T-helper 1 cell treated with Interleukin-12 subunit alpha and Interleukin-12 subunit beta and Interleukin-4 antibody, amounts not matched to agents 30 μg/mL and 1 μg/mL, for 36 hours (primary cell): ENCODE measurements at regions not wholly inside any gene's neighbourhood (a gene's known extent, or its start where the extent isn't known, plus 50 kb on each side); places are given as distances from the start of the nearest gene placed in this dataset.
A peak's percentile ranks its signal among the peaks of the same experiment; 100 is the strongest.

ENCODE experiments used
- H3K27ac Mint-ChIP-seq: one replicate; pipeline ENCODE4 v1.8.0; 2021; ENCODE audit warnings: mild to moderate bottlenecking, mixed read lengths
- H3K27me3 Mint-ChIP-seq: one replicate; pipeline ENCODE4 v1.8.0; 2021; ENCODE audit warnings: low read depth, mixed read lengths
- H3K36me3 Mint-ChIP-seq: one replicate; pipeline ENCODE4 v1.8.0; 2021; ENCODE audit warnings: low read depth, mixed read lengths
- H3K4me1 Mint-ChIP-seq: one replicate; pipeline ENCODE4 v1.8.0; 2021; ENCODE audit warnings: low read depth, mixed read lengths
- H3K4me3 Mint-ChIP-seq: one replicate; pipeline ENCODE4 v1.8.0; 2021; ENCODE audit warnings: mild to moderate bottlenecking, moderate library complexity, mixed read lengths
- H3K9me3 Mint-ChIP-seq: one replicate; pipeline ENCODE4 v1.8.0; 2021; ENCODE audit warnings: mixed read lengths

DNA sequence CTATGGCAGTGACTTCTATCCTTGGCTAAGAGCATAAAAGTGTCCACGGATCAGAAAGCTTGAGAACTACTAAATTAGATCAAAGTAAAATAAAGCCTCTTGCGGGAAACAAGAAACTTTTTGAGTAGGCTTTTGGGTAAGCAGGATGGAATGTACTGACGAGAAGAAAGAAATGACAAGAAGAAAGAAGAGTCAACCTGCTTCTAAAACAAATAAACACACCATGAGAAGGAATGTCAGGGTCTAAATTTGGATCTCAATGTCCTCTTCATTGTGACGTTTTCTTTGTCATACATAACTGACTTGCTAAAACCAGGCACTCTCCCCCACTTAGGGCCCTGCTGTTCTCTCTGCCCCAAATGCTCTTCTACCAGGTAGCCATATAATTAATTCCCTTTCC, 290.1 kb upstream of the PTGER4 start:
- Mint-ChIP-seq H3K9me3 (peaks cover 3% of the 10 kb centered on the region), H3K4me3 (no peak overlapping the region), H3K36me3 (peaks cover 3% of the 10 kb centered on the region), H3K27ac (no peak overlapping the region), H3K27me3 (no peaks in the 10 kb centered on the region), H3K4me1 (peaks cover 55% of the 10 kb centered on the region)

DNA sequence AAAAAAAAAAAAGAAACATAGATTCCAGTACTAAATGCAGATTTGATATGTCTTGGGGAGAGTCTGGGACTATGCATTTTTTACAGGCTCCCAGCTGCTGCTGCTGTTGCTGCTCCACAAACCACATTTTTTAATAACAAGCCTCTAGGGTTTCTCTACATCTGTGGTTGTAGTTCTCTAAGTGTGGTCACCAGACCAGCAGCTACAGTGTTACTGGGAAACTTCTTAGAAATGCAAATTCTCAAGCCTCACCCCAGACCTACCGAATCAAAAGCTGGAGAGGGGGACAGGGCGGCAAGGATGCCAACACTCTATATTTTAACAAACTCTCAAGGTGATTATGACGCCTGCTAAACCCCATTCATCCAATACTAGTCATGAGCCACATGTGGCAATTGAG, 293.4 kb upstream of the PTGER4 start:
- Mint-ChIP-seq H3K9me3 (peaks cover 4% of the 10 kb centered on the region), H3K27ac (peak overlapping the region; percentile 82), H3K27me3 (no peaks in the 10 kb centered on the region), H3K4me1 (peaks cover 74% of the 10 kb centered on the region), H3K4me3 (no peak overlapping the region), H3K36me3 (peaks cover 5% of the 10 kb centered on the region)

DNA sequence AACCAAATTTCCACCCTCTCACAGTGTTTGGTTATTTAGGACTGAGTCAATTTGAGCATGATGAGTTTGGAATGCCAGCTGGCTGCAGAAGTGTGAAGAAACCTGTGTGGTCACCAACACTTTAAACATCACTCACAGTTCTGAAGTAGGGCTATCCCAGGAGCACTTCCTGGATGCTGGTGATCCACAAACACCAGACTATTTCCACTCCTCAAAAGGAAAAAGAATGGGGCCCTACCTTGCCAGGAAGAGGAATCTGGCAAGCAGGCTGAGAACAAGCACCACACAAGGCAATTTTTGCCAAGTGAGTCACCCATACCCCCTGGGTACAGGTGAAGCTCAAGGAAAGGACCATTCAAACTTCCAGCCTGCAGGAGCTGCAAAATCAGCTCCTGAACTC, 294.2 kb upstream of the PTGER4 start:
- Mint-ChIP-seq H3K4me3 (peak overlapping the region; percentile 20), H3K27me3 (no peaks in the 10 kb centered on the region), H3K4me1 (peaks cover 74% of the 10 kb centered on the region)

DNA sequence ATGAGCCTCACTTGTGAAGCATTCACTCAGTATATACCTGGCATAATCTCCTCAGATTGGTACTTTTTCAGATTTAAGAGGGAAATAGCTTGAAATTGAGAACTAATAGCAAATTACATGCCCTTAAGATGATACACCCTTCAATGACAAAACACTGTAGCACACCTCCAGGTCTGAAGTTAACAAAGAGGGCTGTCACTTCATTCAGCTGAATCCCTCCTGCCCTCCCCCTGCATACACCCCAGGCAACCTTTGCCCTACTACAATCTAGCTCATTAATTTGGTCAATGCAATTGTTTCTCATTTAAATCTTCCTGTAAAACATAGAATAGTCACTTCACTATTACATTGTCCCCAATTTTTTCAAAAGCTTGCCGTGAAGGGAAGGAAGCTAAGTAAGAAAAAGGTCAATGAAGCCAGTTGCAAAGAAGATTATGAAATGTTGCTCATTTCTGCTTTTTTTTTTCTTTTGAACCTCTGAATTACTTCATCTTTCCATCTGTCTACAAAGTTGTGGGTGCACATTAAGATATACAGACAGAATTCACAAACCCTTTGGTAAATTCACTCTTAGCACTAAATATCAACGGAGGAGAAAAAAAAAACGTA, 294.8 kb upstream of the PTGER4 start:
- peak overlapping the region; percentile 25 for H3K4me3 Mint-ChIP-seq
- H3K27me3 Mint-ChIP-seq = no peaks in the 10 kb centered on the region
- peaks cover 5% of the 10 kb centered on the region for H3K36me3 Mint-ChIP-seq
- H3K4me1 Mint-ChIP-seq = peaks cover 67% of the 10 kb centered on the region
- H3K27ac Mint-ChIP-seq = peak overlapping the region; percentile 82
- peaks cover 12% of the 10 kb centered on the region for H3K9me3 Mint-ChIP-seq

More for the DNA sequence above, 294.2 kb upstream of the PTGER4 start:
- peaks cover 7% of the 10 kb centered on the region for H3K9me3 Mint-ChIP-seq
- peak overlapping the region; percentile 82 for H3K27ac Mint-ChIP-seq
- peaks cover 5% of the 10 kb centered on the region for H3K36me3 Mint-ChIP-seq

DNA sequence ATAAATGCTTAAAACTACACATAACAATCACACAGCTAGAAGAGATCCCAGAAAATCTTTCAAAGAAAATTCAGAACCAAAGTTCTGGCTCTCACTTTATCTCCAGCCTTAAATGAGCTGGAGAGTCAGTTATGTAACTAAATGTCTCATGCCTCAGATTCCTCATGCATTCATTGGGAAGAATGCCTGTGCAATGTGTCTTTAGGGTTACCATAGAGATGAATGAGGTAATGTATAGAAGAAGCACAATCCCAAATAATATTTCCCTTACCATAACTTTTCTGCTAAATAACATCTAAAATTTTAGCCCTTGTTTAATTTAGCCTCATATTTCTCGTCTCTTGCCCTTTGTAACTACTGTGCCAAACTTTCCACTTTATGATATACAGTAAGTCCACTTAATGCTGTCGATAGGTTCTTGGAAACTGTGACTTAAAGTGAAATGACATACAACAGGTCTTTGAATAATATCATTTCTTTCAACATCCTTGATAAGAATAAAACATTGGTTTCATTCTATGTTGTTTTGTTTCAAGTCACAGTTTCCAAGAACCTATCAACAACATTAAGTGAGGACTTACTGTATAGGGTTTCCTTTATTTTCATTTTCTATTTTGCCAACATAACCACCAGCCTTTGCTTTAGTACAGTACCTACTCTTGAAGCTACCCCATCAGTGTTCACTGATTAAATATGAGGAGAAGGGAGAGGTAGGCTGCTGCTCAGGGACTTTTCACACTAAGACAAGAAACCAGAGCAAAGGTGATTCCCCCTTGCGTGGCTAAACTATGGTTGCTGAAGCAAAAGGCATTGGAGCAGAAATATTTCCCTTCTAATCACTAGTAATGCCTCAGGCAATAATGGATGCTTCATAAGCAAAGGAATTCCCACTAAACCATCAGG, 295.7 kb upstream of the PTGER4 start:
- Mint-ChIP-seq H3K27ac (peak overlapping the region; percentile 82), H3K36me3 (peaks cover 5% of the 10 kb centered on the region), H3K27me3 (no peaks in the 10 kb centered on the region), H3K9me3 (peaks cover 13% of the 10 kb centered on the region), H3K4me3 (peak overlapping the region; percentile 55), H3K4me1 (peaks cover 61% of the 10 kb centered on the region)

DNA sequence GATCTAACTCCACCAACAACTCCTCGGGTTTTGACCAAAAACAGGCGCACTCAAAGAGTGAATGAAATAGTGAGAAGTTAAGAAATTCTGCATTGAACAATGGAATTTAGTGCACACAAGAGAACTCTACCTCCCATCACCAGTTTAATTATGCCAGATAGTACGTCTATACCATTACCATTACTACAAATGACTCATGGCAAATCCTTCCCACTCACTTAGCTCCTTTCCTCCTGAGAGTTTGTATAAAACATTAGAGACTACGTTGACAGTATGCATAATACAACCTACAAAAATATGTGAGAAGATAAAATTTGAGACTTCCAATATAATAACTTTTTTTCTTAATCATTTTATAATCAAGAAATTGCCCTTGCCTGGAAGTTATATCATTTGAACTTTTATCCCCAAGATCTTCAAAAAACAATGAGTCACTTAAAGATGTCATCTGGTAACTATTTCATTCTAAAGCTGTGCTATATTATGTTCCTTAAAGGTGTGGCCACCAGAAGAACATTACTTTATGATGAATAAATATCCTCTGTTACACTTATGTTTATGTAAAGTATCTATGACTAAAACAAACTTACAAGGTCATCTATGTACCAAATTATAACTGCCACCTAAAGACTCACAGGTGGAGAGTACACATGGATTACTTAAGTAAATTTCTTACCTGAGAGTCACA, 297.9 kb upstream of the PTGER4 start:
- H3K4me1 Mint-ChIP-seq = peaks cover 58% of the 10 kb centered on the region

DNA sequence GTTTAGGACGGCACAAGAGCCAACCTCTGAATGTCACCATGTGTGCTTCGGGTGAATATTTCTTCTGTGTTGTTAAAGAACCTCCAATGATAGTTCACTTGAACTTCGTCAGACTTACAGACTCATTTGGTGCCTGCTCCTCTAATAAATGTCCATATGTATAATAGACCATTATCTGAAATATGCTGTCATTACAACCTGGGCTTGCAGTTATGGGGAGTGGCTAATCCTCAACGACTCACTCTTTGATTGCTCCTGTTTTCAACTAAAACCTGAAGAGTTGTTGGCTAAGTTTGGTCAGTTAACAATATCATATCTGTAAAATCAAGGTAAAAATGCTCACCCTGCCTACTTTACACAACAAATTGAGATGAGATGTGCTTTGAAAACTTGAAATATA, 298.7 kb upstream of the PTGER4 start:
- peaks cover 11% of the 10 kb centered on the region for H3K36me3 Mint-ChIP-seq
- no peak overlapping the region for H3K4me3 Mint-ChIP-seq
- no peaks in the 10 kb centered on the region for H3K27me3 Mint-ChIP-seq
- H3K4me1 Mint-ChIP-seq = peaks cover 53% of the 10 kb centered on the region
- H3K9me3 Mint-ChIP-seq = peaks cover 16% of the 10 kb centered on the region
- H3K27ac Mint-ChIP-seq = no peak overlapping the region

More for the DNA sequence above, 297.9 kb upstream of the PTGER4 start:
- Mint-ChIP-seq H3K36me3 (peaks cover 11% of the 10 kb centered on the region), H3K27ac (no peak overlapping the region), H3K4me3 (no peak overlapping the region), H3K9me3 (peaks cover 13% of the 10 kb centered on the region), H3K27me3 (no peaks in the 10 kb centered on the region)

DNA sequence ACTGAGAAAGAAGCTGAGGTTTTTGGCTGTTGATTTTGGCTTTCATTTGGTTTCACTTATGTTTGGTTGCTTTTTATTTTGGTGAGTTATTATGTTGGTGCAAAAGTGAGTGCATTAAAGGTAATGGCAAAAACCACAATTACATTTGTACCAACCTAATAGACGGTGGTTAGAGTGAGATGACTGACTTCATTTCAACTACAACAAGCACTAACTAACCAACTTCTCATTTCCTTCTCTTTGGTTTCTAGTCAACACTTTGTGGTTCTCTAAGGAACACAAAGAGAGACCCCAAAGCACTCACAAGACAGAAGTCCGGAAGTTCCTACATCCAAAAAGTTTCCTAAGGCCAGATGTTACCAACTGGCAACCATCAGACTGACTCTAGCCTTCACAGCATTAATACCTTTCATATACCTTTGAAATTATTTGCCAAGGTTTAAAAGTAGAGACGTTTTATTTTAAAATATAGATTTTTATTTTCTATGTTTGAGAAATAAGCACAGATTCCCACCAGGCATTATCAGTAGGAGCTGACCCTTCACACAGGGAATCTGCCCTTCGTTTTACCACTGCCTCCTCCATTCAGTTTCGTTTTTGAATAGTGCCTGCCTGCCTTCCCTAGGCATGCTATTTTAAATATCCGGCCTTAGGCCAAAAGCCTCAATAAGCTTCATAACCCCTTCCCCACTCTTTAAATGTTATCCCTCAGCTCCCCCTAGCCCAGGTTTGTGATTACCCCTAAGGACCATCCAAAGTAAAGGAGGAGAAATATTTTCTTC, 301.1 kb upstream of the PTGER4 start:
- H3K36me3 Mint-ChIP-seq = peaks cover 11% of the 10 kb centered on the region
- H3K4me3 Mint-ChIP-seq = no peak overlapping the region
- H3K27ac Mint-ChIP-seq = peak overlapping the region; percentile 53
- no peaks in the 10 kb centered on the region for H3K27me3 Mint-ChIP-seq
- peaks cover 16% of the 10 kb centered on the region for H3K9me3 Mint-ChIP-seq
- peaks cover 30% of the 10 kb centered on the region for H3K4me1 Mint-ChIP-seq

DNA sequence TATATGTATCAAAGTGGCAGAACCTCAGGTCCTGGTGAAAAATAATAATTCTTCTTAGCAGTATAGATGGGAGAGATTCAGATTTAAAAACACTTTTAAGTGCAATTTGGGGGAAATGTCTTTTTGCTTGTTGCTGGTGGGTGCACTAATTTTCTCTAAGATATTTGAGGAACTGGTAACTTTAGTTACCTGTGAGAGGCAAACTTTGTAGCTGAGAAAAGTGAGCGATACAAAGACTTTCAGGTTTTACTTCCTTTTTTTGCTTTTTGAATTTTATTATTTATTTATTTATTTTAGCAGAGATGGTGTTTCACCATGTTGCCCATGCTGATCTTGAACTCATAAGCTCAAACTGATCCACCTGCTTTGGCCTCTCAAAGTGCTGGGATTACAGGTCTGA, 303.1 kb upstream of the PTGER4 start:
- Mint-ChIP-seq H3K4me3 (no peak overlapping the region), H3K9me3 (peaks cover 15% of the 10 kb centered on the region), H3K27ac (no peak overlapping the region), H3K4me1 (peaks cover 12% of the 10 kb centered on the region), H3K27me3 (no peaks in the 10 kb centered on the region), H3K36me3 (peaks cover 10% of the 10 kb centered on the region)

DNA sequence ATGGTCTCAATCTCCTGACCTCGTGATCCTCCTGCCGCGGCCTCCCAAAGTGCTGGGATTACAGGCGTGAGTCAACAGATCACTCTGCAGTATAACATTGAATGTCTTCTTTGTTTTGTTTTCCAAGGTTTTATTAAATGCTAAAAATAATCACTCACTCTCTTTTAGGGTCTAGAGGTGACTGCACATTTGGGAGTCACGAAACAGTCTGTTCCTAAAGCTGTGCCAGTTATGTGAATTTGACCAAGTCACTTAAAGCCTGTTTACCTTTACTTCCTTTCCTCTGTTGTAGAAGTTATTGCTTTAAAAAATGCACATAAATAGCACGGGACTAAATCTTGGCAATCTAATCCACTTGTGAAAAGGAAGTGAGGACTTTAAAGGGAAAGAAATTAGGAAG, 304.9 kb upstream of the PTGER4 start:
- no peak overlapping the region for H3K27ac Mint-ChIP-seq
- no peak overlapping the region for H3K4me3 Mint-ChIP-seq
- peaks cover 11% of the 10 kb centered on the region for H3K4me1 Mint-ChIP-seq
- H3K36me3 Mint-ChIP-seq = peaks cover 14% of the 10 kb centered on the region
- peaks cover 17% of the 10 kb centered on the region for H3K9me3 Mint-ChIP-seq
- H3K27me3 Mint-ChIP-seq = no peaks in the 10 kb centered on the region

DNA sequence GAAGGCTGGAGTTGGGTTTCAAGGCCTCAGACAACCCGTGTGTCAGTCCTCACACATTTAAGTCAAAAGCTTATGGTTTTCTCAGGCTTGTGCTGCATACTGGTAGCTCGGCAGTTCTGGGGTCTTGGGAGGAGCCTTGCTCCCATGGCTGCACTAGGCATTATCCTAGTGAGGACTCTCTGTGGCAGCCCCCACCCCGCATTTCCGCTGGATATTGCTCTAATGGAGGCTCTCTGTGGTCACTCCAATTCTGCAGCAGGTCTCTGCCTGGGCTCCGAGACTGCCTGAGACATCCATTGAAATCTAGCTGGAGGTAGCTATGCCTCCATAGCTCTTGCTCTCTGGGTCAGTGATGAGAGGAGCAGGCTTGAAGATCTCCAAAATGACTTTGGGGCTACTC, 311.5 kb upstream of the PTGER4 start:
- Mint-ChIP-seq H3K4me1 (peaks cover 2% of the 10 kb centered on the region), H3K36me3 (peaks cover 11% of the 10 kb centered on the region), H3K27me3 (no peaks in the 10 kb centered on the region), H3K4me3 (no peak overlapping the region), H3K27ac (no peak overlapping the region), H3K9me3 (peaks cover 37% of the 10 kb centered on the region)

DNA sequence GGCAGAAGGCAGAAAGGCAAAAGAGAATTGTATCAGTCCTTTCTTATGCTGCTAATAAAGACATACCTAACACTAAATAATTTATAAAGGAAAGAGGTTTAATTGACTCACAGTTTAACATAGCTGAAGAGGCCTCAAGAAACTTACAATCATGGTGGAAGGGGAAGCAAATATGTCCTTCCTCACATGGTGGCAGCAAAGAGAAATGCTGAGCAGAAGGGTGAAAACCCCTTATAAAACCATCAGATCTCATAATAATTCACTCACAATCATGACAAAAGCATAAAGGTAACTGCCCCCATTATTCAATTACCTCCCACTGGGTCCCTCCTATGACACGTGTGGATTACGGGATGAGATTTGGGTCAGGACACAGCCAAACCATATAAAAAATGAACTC, 312.5 kb upstream of the PTGER4 start:
- no peak overlapping the region for H3K4me3 Mint-ChIP-seq
- H3K27me3 Mint-ChIP-seq = no peaks in the 10 kb centered on the region
- H3K9me3 Mint-ChIP-seq = peaks cover 42% of the 10 kb centered on the region
- peaks cover 16% of the 10 kb centered on the region for H3K36me3 Mint-ChIP-seq
- H3K27ac Mint-ChIP-seq = no peak overlapping the region
- peaks cover 2% of the 10 kb centered on the region for H3K4me1 Mint-ChIP-seq

DNA sequence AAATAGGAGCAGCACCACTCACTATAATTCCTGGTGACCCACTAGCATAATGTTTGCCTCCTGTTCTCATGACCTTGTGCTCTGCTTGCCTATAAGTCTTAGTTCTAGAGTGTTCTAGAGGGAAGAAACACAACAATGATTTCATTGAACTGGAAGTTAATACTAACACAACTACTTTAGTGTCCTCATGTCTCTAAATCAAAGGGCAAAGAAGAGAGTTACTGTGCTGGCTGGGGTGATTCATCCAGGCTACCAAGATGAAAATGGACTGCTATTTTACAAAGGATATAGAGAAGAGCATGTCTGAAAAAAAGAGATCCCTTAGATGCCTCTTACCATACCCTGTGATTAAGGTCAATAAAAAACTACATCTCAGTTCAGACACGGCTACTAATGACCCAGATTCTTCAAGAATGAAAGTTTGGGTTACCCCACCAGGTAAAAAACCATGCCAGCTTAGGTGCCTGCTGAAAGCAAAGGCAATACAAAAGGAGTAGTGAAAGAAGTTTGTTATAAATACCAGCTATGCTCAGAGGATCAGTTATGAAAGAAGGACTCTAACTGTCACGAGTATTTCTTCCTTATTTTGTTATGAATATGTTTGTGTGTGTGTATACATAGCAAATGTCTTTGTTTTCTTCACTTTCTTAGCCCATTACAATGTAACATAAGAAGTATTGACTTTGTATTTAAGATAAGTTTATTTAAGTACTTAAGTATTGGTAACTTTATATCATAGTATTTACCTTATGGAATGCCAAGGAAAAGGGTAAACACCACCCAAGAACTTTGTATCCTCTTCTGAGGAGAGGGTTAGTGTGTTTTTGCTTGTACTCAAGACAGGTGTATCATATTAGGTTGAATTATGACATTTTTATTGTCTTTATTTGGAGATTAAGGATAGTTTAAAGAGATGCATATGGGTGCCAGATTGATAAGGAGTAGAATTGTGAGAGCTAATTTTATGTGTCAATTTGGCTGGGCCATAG, 314.1 kb upstream of the PTGER4 start:
- Mint-ChIP-seq H3K4me1 (peaks cover 4% of the 10 kb centered on the region), H3K27ac (no peak overlapping the region), H3K4me3 (no peak overlapping the region)

More for the DNA sequence above, 314.1 kb upstream of the PTGER4 start:
- Mint-ChIP-seq H3K36me3 (peaks cover 12% of the 10 kb centered on the region), H3K27me3 (no peaks in the 10 kb centered on the region), H3K9me3 (peaks cover 37% of the 10 kb centered on the region)
